CD4-positive, CD25-positive, alpha-beta regulatory T cell (primary cell): ENCODE measurements at regions not wholly inside any gene's neighbourhood (a gene's known extent, or its start where the extent isn't known, plus 50 kb on each side); places are given as distances from the start of the nearest gene placed in this dataset.

Experiments
- ATAC-seq, 2 donors: fragments of 150-1000 bp; cut with Tn5 transposase; one replicate each; pipeline ENCODE4 v1.10.0; 2021; ENCODE audit warnings: low read depth in 2 of 2, moderate number of reproducible peaks in 2 of 2, moderate library complexity in 1 of 2
- DNase-seq, 3 donors: peaks; one replicate each; pipeline versions ENCODE4 v3.0.0 to v3.0.0-alpha.2; 2012 to 2022; ENCODE audit warnings: mixed read lengths in 1 of 3
- H3K27ac ChIP-seq: one replicate; pipeline ENCODE4 v1.7.0; 2013; ENCODE audit warnings: mild to moderate bottlenecking, low read length; ENCODE audit not compliant: insufficient read depth, poor library complexity, severe bottlenecking
- H3K27me3 ChIP-seq: one replicate; pipeline ENCODE4 v1.7.0; 2013; ENCODE audit warnings: low read length; ENCODE audit not compliant: control insufficient read depth, insufficient read depth
- H3K36me3 ChIP-seq: one replicate; pipeline ENCODE4 v1.7.0; 2013; ENCODE audit warnings: mild to moderate bottlenecking, low read length, moderate library complexity; ENCODE audit not compliant: control insufficient read depth, insufficient read depth
- H3K4me1 ChIP-seq: 2 replicates; pipeline ENCODE4 v1.7.0; 2013; ENCODE audit warnings: mild to moderate bottlenecking, low read length; ENCODE audit not compliant: insufficient read depth, control insufficient read depth, poor library complexity, severe bottlenecking
- H3K4me3 ChIP-seq: one replicate; pipeline ENCODE4 v1.7.0; 2013; ENCODE audit warnings: low read depth, mild to moderate bottlenecking, low read length, moderate library complexity
- H3K9me3 ChIP-seq, 2 experiments: 1 replicate in 1 of 2; 2 replicates in 1 of 2; pipeline ENCODE4 v1.7.0; 2013; ENCODE audit warnings: low read length in 2 of 2, mild to moderate bottlenecking in 1 of 2, moderate library complexity in 1 of 2; ENCODE audit not compliant: control insufficient read depth in 2 of 2
- H3K27ac Mint-ChIP-seq, 3 donors: one replicate each; pipeline ENCODE4 v1.8.0; 2020 to 2022; ENCODE audit warnings: mild to moderate bottlenecking in 3 of 3, mixed read lengths in 3 of 3, moderate library complexity in 2 of 3
- H3K27me3 Mint-ChIP-seq: one replicate; pipeline ENCODE4 v1.8.0; 2022; ENCODE audit warnings: mild to moderate bottlenecking, mixed read lengths
- H3K36me3 Mint-ChIP-seq: one replicate; pipeline ENCODE4 v1.8.0; 2020; ENCODE audit warnings: mixed read lengths
- H3K4me1 Mint-ChIP-seq, 4 donors: one replicate each; pipeline ENCODE4 v1.8.0; 2020 to 2022; ENCODE audit warnings: mixed read lengths in 4 of 4, mild to moderate bottlenecking in 1 of 4
- H3K4me3 Mint-ChIP-seq, 4 donors: one replicate each; pipeline ENCODE4 v1.8.0; 2020 to 2022; ENCODE audit warnings: mild to moderate bottlenecking in 4 of 4, mixed read lengths in 4 of 4, moderate library complexity in 3 of 4
- H3K9me3 Mint-ChIP-seq, 7 donors: one replicate each; pipeline ENCODE4 v1.8.0; 2020 to 2022; ENCODE audit warnings: mixed read lengths in 7 of 7, mild to moderate bottlenecking in 3 of 7, moderate library complexity in 2 of 7

DNA sequence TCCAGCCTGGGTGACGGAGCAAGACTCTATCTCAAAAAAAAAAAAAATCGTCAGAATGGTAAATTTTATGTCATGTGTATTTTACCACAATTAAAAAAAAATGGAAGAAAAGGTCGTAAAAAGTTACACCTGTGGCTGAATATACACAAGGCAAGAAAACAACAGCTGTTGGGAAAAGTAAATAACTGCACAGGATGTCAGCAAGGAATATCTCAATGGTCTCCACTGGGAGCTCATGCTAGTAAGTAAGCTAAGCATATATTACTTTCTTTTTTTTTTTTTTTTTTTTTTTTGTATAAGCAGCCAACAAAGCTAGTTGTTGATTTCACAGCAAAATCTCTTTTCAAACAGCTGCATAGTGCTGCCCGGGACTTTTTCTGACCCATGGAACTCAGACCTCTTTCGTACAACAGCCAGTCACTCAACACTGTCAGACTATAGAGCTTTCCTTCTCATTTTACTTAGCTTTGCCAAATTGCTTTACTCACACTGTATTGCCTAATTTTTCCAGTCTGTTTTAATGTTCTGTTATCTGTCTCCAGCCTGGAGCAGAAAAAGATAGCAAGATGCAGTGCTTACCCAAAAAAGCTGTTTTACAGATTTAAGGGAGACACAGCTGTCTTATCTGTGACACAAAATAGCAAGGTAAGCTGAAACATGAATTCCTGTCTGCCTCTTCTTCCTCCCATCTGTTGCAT, 175.9 kb downstream of the ENC1 start:
- H3K36me3 ChIP-seq, result no peaks in the 10 kb centered on the region
- H3K4me1 ChIP-seq, result no peaks in the 10 kb centered on the region
- ATAC-seq, result no peak
- H3K36me3 Mint-ChIP-seq, result no peaks in the 10 kb centered on the region
- peaks cover 5% of the 10 kb centered on the region for H3K27me3 ChIP-seq
- no peak overlapping the region for H3K4me3 ChIP-seq
- no peak overlapping the region for H3K4me3 Mint-ChIP-seq
- no peak for DNase-seq
- H3K27ac ChIP-seq, result no peak overlapping the region
- H3K9me3 ChIP-seq, result no peaks in the 10 kb centered on the region
- peaks cover 0 to 1% (median 0%) of the 10 kb centered on the region in 7 donors for H3K9me3 Mint-ChIP-seq
- H3K4me1 Mint-ChIP-seq, result no peaks in the 10 kb centered on the region
- H3K27me3 Mint-ChIP-seq, result peaks cover 5% of the 10 kb centered on the region
- no peak overlapping the region for H3K27ac Mint-ChIP-seq

DNA sequence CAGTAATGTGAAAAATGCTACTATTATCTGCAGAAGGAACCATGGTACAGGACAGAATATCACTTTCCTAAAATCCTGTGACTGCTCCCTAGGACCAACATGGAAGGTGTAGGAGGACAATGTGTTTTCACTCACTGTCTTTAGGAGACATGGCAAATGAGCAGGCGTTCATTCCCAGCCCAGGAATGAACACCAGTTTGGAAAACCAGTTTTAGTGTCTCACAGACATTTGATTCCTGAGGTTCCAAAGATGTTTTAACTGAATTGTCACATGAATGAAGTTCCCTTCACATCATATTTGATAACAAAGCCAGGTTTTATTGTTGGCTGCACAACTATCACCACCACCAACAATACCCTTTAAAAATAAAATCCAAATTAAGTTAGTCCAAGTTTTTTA, 178.2 kb downstream of the ENC1 start:
- Histone ChIP-seq H3K27me3 (peaks cover 3% of the 10 kb centered on the region), H3K4me1 (no peaks in the 10 kb centered on the region), H3K4me3 (no peak overlapping the region), H3K27ac (no peak overlapping the region), H3K36me3 (no peaks in the 10 kb centered on the region), H3K9me3 (no peaks in the 10 kb centered on the region)
- H3K4me1 Mint-ChIP-seq, result no peaks in the 10 kb centered on the region
- H3K36me3 Mint-ChIP-seq, result no peaks in the 10 kb centered on the region
- no peaks in the 10 kb centered on the region for H3K27me3 Mint-ChIP-seq
- H3K9me3 Mint-ChIP-seq, result peaks cover 0 to 1% (median 0%) of the 10 kb centered on the region in 7 donors
- DNase-seq (no peak), ATAC-seq (no peak)
- H3K27ac Mint-ChIP-seq, result no peak overlapping the region
- no peak overlapping the region for H3K4me3 Mint-ChIP-seq

- Mint-ChIP-seq H3K36me3 (no peaks in the 10 kb centered on the region), H3K4me1 (no peaks in the 10 kb centered on the region), H3K4me3 (no peak overlapping the region), H3K27me3 (no peaks in the 10 kb centered on the region), H3K9me3 (peaks cover 0 to 2% (median 0%) of the 10 kb centered on the region in 7 donors), H3K27ac (no peak overlapping the region)
- Histone ChIP-seq H3K27me3 (peaks cover 3% of the 10 kb centered on the region), H3K4me3 (no peak overlapping the region), H3K36me3 (no peaks in the 10 kb centered on the region), H3K9me3 (no peaks in the 10 kb centered on the region), H3K4me1 (no peaks in the 10 kb centered on the region), H3K27ac (no peak overlapping the region)
- ATAC-seq (no peak), DNase-seq (no peak)
These were observed 179.3 kb downstream of the ENC1 start for GRCh38 chr5:74461251-74461650.

DNA sequence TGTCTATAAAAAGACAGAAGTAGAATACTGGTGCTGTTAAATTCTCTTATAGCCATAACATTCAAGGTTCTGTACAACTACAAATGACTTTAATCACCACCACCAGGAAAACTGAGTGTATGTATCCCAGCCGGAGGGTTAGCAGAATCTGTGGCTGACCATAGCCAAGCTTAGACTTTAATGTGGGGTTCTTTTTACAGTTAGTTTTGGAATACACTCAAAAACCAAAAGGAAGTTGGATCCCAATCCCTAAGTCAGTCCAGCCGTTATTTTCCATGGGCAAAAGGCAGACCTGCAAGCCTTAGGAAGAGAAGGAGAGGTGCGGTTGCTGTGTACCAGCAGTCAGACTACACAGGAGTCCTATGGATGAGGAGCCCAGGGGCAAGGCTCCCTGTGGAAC, 179.8 kb downstream of the ENC1 start:
- ATAC-seq, result no peak
- Histone ChIP-seq H3K9me3 (no peaks in the 10 kb centered on the region), H3K36me3 (no peaks in the 10 kb centered on the region), H3K27ac (no peak overlapping the region), H3K27me3 (peaks cover 5% of the 10 kb centered on the region), H3K4me3 (no peak overlapping the region), H3K4me1 (no peaks in the 10 kb centered on the region)
- no peaks in the 10 kb centered on the region for H3K27me3 Mint-ChIP-seq
- no peaks in the 10 kb centered on the region for H3K4me1 Mint-ChIP-seq
- H3K9me3 Mint-ChIP-seq, result peaks cover 0 to 2% (median 0%) of the 10 kb centered on the region in 7 donors
- H3K27ac Mint-ChIP-seq, result no peak overlapping the region
- H3K4me3 Mint-ChIP-seq, result no peak overlapping the region
- no peak for DNase-seq
- H3K36me3 Mint-ChIP-seq, result no peaks in the 10 kb centered on the region

- Histone ChIP-seq H3K4me1 (no peaks in the 10 kb centered on the region), H3K9me3 (no peaks in the 10 kb centered on the region), H3K4me3 (no peak overlapping the region), H3K27ac (no peak overlapping the region), H3K27me3 (peaks cover 5% of the 10 kb centered on the region), H3K36me3 (no peaks in the 10 kb centered on the region)
- DNase-seq, result no peak
- ATAC-seq, result no peak
- no peaks in the 10 kb centered on the region for H3K36me3 Mint-ChIP-seq
- no peak overlapping the region for H3K4me3 Mint-ChIP-seq
- H3K9me3 Mint-ChIP-seq, result peaks cover 0 to 2% (median 0%) of the 10 kb centered on the region in 7 donors
- no peak overlapping the region for H3K27ac Mint-ChIP-seq
- no peaks in the 10 kb centered on the region for H3K4me1 Mint-ChIP-seq
- H3K27me3 Mint-ChIP-seq, result no peaks in the 10 kb centered on the region
These were observed 180.5 kb downstream of the ENC1 start for GRCh38 chr5:74459984-74460383.

- Mint-ChIP-seq H3K9me3 (peaks cover 0 to 2% (median 0%) of the 10 kb centered on the region in 7 donors), H3K27ac (no peak overlapping the region)
These were observed 182.7 kb downstream of the ENC1 start for GRCh38 chr5:74457876-74458275.

GRCh38 chr5:74454263-74455030, 186.1 kb downstream of the ENC1 start:
- peaks cover 16% of the 10 kb centered on the region for H3K27me3 Mint-ChIP-seq
- Histone ChIP-seq H3K36me3 (no peaks in the 10 kb centered on the region), H3K27ac (no peak overlapping the region), H3K4me3 (no peak overlapping the region), H3K4me1 (no peaks in the 10 kb centered on the region), H3K27me3 (peaks cover 4% of the 10 kb centered on the region), H3K9me3 (no peaks in the 10 kb centered on the region)
- DNase-seq (no peak), ATAC-seq (no peak)
- H3K27ac Mint-ChIP-seq, result no peak overlapping the region
- H3K4me3 Mint-ChIP-seq, result no peak overlapping the region
- H3K4me1 Mint-ChIP-seq, result no peaks in the 10 kb centered on the region
- H3K9me3 Mint-ChIP-seq, result peaks cover 0 to 4% (median 0%) of the 10 kb centered on the region in 7 donors
- H3K36me3 Mint-ChIP-seq, result no peaks in the 10 kb centered on the region

More at GRCh38 chr5:74457876-74458275, 182.7 kb downstream of the ENC1 start:
- Histone ChIP-seq H3K4me1 (no peaks in the 10 kb centered on the region), H3K27ac (no peak overlapping the region), H3K4me3 (no peak overlapping the region), H3K9me3 (no peaks in the 10 kb centered on the region), H3K36me3 (no peaks in the 10 kb centered on the region), H3K27me3 (peaks cover 7% of the 10 kb centered on the region)
- Mint-ChIP-seq H3K27me3 (peaks cover 16% of the 10 kb centered on the region), H3K36me3 (no peaks in the 10 kb centered on the region), H3K4me1 (no peaks in the 10 kb centered on the region), H3K4me3 (no peak overlapping the region)
- DNase-seq (no peak), ATAC-seq (no peak)

DNA sequence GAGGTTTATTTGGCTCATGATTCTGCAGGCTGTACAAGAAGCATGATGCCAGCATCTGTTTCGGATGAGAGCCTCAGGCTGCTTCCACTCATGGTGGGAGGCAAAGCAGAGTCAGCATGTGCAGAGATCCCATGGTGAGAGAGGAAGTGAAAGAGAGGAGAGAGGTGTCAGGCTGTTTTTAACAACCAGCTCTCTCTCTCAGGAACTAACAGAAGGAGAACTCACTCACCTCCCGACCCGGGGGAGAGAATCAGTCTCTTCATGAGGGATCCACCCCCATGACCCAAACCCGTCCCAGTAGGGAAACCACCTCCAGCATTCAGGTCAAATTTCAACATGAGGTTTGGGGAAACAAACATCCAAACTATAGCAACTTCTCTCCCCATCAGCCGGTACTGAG, 187.7 kb downstream of the ENC1 start:
- H3K4me3 Mint-ChIP-seq, result no peak overlapping the region
- H3K27ac ChIP-seq, result no peak overlapping the region
- H3K4me1 ChIP-seq, result no peaks in the 10 kb centered on the region
- H3K9me3 ChIP-seq, result no peaks in the 10 kb centered on the region
- ATAC-seq, result no peak
- no peaks in the 10 kb centered on the region for H3K36me3 Mint-ChIP-seq
- peaks cover 4% of the 10 kb centered on the region for H3K27me3 ChIP-seq
- no peak overlapping the region for H3K4me3 ChIP-seq
- H3K36me3 ChIP-seq, result no peaks in the 10 kb centered on the region
- peaks cover 16% of the 10 kb centered on the region for H3K27me3 Mint-ChIP-seq
- H3K4me1 Mint-ChIP-seq, result no peaks in the 10 kb centered on the region
- DNase-seq, result no peak
- peaks cover 0 to 4% (median 0%) of the 10 kb centered on the region in 7 donors for H3K9me3 Mint-ChIP-seq
- H3K27ac Mint-ChIP-seq, result no peak overlapping the region
